HG03196 (cell line): ENCODE measurements at regions not wholly inside any gene's neighbourhood (a gene's known extent, or its start where the extent isn't known, plus 50 kb on each side); places are given as distances from the start of the nearest gene placed in this dataset.

Source experiments
- ATAC-seq: cut with Tn5 transposase; IDR thresholded peaks from one replicate; pipeline ENCODE4 v1.9.1; 2021; ENCODE audit not compliant: unreplicated experiment

GRCh38 chr17:14510136-14510535, 209.3 kb downstream of the HS3ST3B1 start:
- ATAC-seq = no peak

GRCh38 chr17:14508156-14508555, 207.3 kb downstream of the HS3ST3B1 start:
- no peak for ATAC-seq

GRCh38 chr17:14506364-14506763, 205.5 kb downstream of the HS3ST3B1 start:
- no peak for ATAC-seq

GRCh38 chr17:14505606-14506005, 204.7 kb downstream of the HS3ST3B1 start:
- no peak for ATAC-seq

GRCh38 chr17:14499976-14500375, 199.1 kb downstream of the HS3ST3B1 start:
- no peak for ATAC-seq

- ATAC-seq = no peak
These were observed 197.9 kb downstream of the HS3ST3B1 start for GRCh38 chr17:14498812-14499211.

GRCh38 chr17:14494161-14494560, 193.3 kb downstream of the HS3ST3B1 start:
- ATAC-seq = no peak

GRCh38 chr17:14489986-14490385, 189.1 kb downstream of the HS3ST3B1 start:
- ATAC-seq = no peak

- no peak for ATAC-seq
These were observed 188.2 kb downstream of the HS3ST3B1 start for GRCh38 chr17:14488958-14489550.

GRCh38 chr17:14487068-14487467, 186.2 kb downstream of the HS3ST3B1 start:
- no peak for ATAC-seq

- ATAC-seq = no peak
These were observed 181.8 kb downstream of the HS3ST3B1 start for GRCh38 chr17:14482715-14483114.

GRCh38 chr17:14481664-14482063, 180.8 kb downstream of the HS3ST3B1 start:
- ATAC-seq = no peak

- no peak for ATAC-seq
These were observed 173.7 kb downstream of the HS3ST3B1 start for GRCh38 chr17:14474591-14474990.

- ATAC-seq = no peak
These were observed 170.2 kb downstream of the HS3ST3B1 start for GRCh38 chr17:14471052-14471451.

GRCh38 chr17:14470417-14470816, 169.5 kb downstream of the HS3ST3B1 start:
- no peak for ATAC-seq

- ATAC-seq = no peak
These were observed 169.1 kb downstream of the HS3ST3B1 start for GRCh38 chr17:14469971-14470370.

- no peak for ATAC-seq
These were observed 168.0 kb downstream of the HS3ST3B1 start for GRCh38 chr17:14468858-14469257.

- ATAC-seq = no peak
These were observed 160.3 kb downstream of the HS3ST3B1 start for GRCh38 chr17:14461227-14461548.

- ATAC-seq = no peak
These were observed 159.8 kb downstream of the HS3ST3B1 start for GRCh38 chr17:14460516-14461226.

GRCh38 chr17:14459955-14460354, 159.1 kb downstream of the HS3ST3B1 start:
- ATAC-seq = no peak

- no peak for ATAC-seq
These were observed 157.8 kb downstream of the HS3ST3B1 start for GRCh38 chr17:14458724-14459123.

- no peak for ATAC-seq
These were observed 153.9 kb downstream of the HS3ST3B1 start for GRCh38 chr17:14454746-14455145.

- no peak for ATAC-seq
These were observed 152.0 kb downstream of the HS3ST3B1 start for GRCh38 chr17:14452856-14453255.
